Glomerular visceral epithelial cell (primary cell): ENCODE measurements at regions not wholly inside any gene's neighbourhood (a gene's known extent, or its start where the extent isn't known, plus 50 kb on each side); places are given as distances from the start of the nearest gene placed in this dataset.

Source experiments
- DNase-seq: peaks from one replicate; pipeline ENCODE4 v3.0.0-alpha.2; 2016; ENCODE audit errors: extremely low spot score

DNA sequence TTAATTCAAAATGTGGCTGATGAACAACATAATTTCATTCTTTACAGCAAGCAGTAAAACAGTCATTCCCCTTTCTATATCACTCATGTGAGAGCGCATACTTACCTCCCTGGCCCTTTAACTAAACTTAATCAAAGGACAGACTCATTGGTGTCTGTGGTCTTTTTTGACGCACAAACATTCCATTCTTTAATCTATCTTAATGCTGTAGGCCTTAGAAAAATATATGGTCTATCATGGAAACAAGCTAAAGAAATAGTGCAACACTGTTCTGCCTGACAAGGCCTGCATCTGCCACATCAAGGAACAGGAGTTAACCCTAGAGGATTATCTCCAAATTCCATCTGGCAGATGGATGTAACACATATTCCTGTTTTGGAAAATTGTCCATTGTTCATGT is 878.1 kb downstream of the NLGN4Y start:
- no peak for DNase-seq

- DNase-seq, result no peak
These were observed 880.2 kb downstream of the NLGN4Y start for GRCh38 chrY:15404551-15404950.

DNA sequence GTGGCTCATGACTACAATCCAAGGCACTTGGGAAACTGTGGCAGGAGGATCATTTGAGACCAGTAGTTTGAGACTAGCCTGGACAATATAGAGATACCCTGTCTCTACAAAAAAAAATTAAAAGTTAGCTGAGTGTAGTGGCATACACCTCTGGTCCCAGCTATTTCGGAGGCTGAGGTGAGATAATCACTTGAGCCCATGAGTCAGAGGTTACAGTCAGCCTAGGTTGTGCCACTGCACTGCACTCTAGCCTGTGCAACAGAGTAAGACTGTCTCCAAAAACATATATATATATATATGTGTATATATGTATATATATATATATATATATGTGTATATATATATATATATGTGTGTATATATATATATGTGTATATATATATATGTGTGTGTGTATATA is 890.8 kb downstream of the NLGN4Y start:
- no peak for DNase-seq

GRCh38 chrY:15418613-15419012 is 894.3 kb downstream of the NLGN4Y start:
- DNase-seq, result no peak

DNA sequence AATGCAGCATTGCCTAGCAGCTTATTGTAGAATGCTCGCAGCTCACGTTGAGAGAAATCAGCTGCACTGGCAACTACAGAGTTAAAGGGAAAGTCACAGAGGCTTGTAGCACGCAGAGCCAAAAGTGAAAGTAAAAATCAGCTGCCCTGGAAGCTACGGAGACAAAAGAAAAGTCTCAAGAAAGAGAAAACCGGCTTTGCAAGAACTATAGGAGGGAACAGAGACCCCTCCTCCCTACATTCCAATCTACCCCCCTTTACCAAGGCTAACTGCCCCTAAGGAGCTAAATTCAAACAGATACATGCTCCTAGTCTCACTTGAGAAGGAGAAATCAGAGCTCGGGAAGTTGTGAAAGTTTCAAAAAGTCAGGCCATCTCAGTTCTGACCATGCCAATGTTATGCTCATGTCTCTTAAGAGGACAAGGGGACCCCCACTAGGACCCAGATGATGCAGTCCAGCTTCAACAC is 900.4 kb downstream of the NLGN4Y start:
- peak; percentile 35 for DNase-seq

DNA sequence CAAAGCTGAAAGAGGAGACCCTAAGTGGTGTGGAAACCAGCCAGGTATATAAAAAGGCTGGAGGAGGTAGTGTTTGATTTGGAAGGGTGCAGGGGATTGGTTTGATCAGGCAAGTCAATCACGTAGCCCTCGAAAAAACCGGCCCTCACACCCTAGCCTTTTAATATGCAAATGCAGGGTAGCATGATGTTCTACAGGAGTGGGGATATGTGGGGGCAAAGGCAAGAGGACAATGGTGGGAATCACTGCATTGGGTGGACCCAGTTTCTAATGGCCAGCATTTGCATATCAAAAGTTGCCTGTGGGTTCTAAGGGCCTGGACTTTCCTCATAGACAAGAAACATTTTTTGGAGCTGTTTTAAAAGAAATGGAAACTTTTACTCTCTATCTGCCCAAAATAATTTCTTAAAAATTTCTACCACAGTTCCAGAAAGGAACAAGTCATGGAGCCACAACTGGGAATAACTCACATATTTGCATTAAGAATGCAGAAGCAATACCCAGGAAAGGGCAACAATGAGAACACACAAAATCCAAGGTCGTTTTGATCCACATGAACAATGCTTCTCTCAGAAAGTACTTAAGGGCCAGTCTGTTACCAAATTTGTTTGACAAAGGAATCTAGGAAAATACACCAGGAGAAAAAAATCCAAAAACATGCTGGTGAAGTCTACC is 915.8 kb downstream of the NLGN4Y start:
- no peak for DNase-seq

- no peak for DNase-seq
These were observed 916.5 kb downstream of the NLGN4Y start for GRCh38 chrY:15440696-15441408.

- no peak for DNase-seq
These were observed 917.5 kb downstream of the NLGN4Y start for GRCh38 chrY:15441878-15442277.

GRCh38 chrY:15445871-15446270 is 921.5 kb downstream of the NLGN4Y start:
- no peak for DNase-seq

- DNase-seq, result no peak
These were observed 922.5 kb downstream of the NLGN4Y start for GRCh38 chrY:15446861-15447260.

DNA sequence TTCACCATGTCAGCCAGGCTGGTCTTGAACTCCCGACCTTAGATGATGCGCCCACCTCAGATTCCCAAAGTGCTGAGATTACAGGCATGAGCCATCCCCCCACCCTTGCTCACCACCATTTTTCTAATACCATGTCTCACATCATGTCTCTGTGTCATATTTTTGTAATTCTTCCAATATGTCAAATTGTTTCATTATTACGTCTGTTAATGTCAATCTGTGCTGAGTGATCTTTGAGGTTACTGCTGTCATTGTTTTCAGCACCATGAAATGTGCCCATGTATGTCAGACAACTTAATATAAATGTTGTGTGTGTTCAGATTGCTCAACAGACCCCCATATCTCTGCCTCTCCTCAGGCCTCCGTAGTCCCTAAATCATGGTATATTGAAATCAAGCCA is 923.6 kb downstream of the NLGN4Y start:
- DNase-seq, result no peak

- no peak for DNase-seq
These were observed 931.0 kb downstream of the NLGN4Y start for GRCh38 chrY:15455133-15455937.

- peak; percentile 95 for DNase-seq
These were observed 931.7 kb downstream of the NLGN4Y start for GRCh38 chrY:15455980-15456469.

DNA sequence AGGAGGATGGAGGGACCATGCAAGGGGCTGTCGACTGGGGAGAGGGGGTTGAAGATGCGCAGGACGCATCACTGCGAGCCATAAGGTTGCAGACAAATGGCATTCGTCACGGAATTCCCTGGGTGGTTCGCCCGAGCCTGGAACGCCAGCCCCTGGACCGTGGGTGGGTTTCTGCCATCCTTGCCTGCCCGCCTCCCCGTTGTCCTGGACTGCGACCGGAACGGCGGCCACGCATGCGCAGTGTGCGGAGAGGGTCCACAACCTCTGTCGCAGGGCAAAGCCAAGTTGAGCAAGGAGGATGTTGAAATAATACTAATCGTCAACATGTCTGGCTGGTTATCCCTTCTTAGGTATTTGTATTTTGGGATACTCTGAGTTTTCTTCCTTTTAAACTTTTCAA is 932.2 kb downstream of the NLGN4Y start:
- peak; percentile 46 for DNase-seq

- DNase-seq, result no peak
These were observed 933.4 kb downstream of the NLGN4Y start for GRCh38 chrY:15457682-15458081.

DNA sequence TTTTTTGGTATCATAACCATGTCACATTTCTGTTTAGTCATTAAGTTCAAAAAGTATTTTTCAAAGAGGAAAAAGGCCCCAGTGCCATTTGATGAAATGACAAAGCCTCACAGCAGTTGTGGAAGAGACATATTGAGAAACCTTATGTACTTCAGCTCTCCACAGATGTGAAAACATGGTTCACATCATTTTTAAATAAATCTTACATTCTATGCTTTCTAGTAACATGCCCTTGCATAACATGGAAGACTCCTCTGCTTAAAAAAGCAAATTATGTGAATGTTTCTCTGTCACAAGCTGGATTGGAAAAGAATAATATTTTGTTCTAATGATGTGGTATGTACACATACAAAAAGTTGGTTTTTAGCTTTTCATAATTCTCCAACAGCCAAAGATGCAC is 934.1 kb downstream of the NLGN4Y start:
- no peak for DNase-seq

DNA sequence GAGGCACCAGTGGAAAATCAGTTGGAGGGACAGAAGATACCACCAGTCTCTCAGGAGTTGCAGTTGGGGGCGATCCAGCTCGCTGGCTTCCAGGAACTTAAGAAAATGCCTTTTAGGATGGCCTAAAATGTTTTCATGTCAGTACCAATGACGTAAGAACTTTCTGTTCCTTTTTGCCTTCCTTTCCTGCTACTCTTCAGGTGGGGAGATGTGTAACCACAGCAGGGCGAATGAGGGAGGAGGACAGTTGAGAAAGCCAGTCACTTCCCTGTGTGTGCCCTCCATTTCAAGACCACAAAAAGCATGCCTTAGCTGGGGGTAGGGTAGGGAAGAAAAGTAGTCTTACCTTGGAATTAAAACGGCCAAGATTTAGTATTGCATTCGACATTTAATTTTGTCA is 941.6 kb downstream of the NLGN4Y start:
- DNase-seq, result no peak

DNA sequence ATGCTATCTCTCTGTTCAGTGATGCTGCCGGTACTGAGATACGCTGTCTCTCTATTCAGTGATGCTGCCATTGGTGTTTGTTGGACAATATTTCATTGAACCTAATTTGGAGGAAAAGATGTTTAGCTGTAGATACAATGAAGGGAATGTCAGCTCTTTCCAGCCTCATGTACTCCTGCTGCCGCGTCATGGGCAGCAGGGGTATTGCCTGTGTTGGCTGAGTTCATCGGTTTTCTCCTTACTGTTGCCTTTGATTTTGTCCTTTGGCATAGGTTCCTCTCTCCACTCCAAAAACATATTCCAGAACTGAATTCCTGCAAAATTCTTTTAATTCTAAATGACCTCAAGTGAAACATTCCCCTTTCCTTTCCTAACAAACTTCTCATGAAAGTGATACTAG is 942.6 kb downstream of the NLGN4Y start:
- no peak for DNase-seq

- no peak for DNase-seq
These were observed 943.8 kb downstream of the NLGN4Y start for GRCh38 chrY:15468091-15468490.

DNA sequence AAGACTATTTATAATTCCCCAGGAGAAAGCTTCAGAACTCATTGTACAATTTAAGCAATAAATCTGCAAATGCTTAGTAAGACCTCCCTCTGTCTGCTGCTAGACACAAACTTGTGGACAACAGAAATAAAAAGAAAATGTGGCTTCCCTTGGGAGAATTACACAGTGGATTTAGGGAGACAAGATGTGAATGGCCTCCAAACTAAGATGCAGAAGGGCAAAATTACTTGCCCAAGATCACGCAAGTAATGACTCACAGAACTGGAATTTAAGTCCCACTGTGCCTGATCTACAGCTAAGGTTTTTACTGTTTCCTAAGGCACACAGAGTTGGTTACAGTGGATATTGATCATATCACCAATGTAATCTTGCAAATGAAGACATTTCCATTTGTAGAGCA is 947.0 kb downstream of the NLGN4Y start:
- no peak for DNase-seq

DNA sequence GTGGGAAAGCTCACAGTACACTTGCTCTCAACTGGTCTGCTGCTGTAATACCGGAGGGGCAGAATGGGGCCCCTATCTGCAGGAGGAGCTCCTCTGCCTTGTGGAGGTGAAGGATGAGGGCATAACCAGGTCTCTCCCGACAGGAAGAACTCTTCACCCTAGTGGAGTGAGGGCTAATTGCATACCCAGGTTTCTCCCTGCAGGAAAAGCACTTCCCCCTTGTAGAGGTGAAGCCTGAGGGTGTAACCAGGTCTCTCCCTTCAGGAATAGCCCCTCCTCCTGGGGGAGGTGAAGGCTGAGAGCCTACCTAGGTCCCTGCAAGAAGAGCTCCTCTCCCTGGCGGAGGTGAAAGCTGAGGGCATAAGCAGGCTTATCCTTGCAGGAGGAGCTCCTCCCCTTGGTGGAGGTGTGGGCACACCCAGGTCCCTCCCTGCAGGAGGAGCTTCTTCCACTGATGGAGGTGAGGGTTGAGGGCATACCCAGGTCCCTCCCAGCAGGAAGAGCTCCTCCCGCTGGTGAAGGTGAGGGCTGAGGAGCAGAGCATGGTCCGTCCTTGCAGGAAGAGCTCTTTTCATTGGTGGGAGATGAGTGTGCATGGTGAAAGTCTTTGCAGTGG is 954.1 kb downstream of the NLGN4Y start:
- DNase-seq, result no peak

- DNase-seq, result no peak
These were observed 976.2 kb downstream of the NLGN4Y start for GRCh38 chrY:15500536-15500935.
